GM19239 (cell line): ENCODE measurements at regions not wholly inside any gene's neighbourhood (a gene's known extent, or its start where the extent isn't known, plus 50 kb on each side); places are given as distances from the start of the nearest gene placed in this dataset.

Experiments used
- DNase-seq: peaks from one replicate; pipeline ENCODE4 v3.0.0; 2011; ENCODE audit warnings: low spot score; ENCODE audit not compliant: insufficient read length
- FAIRE-seq: peaks from 2 replicates; lab custom pipeline; 2011; peaks lifted over from hg19 to GRCh38; lab: Jason Lieb, UNC

DNA sequence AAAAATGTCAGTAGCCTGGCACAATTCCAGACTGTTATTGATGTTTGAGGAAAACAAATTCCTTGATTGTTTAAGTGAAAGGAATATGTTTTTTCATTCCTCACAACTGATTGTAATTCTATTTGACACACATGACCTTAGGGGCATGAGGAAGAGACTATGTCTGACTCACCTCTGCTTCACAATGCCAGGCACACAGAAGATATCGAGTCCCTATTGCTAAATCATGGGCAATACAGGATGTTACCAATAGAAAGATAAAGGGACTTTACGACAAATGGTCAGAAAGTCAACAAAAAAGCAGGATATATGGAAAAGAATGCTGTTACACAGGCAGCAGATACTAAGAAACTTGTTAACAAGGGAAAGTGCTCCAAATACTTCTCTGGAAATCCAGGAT, 1903.5 kb downstream of the EFNA5 start:
- FAIRE-seq (no peak), DNase-seq (no peak)

DNA sequence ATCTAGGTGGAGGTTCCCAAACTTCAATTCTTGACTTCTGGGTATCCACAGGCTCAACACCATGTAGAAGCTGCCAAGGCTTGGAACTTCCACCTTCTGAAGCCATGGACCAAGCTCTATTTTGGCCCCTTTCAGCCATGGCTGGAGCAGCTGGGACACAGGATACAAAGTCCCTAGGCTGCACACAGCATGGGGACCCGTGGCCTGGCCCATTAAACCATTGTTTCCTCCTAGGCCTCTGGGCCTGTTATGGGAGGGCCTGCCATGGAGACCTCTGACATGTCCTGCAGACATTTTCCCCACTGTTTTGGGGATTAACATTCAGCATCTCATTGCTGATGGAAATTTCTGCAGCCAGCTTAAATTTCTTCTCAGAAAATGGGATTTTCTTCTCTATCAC, 1908.0 kb downstream of the EFNA5 start:
- no peak for FAIRE-seq
- no peak for DNase-seq

DNA sequence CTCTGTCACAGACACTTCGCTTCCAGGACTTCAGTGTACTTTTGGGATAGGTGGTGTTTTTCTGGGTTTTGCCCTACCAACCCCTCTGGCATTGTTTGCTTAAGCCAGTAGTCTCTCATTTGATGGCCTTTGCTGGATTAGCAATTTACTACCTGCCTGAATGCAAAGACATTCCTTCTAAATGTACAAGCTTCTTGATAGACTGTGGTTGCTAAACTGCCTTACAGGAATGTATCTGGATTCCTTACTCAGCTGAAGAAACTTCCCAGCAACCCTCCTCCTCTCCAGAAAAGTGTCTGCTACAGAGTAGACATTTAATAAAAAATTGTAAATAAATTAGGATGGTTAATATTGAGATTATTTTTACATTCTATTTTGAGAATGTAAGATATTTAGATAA, 1916.7 kb downstream of the EFNA5 start:
- DNase-seq = no peak
- FAIRE-seq = no peak

DNA sequence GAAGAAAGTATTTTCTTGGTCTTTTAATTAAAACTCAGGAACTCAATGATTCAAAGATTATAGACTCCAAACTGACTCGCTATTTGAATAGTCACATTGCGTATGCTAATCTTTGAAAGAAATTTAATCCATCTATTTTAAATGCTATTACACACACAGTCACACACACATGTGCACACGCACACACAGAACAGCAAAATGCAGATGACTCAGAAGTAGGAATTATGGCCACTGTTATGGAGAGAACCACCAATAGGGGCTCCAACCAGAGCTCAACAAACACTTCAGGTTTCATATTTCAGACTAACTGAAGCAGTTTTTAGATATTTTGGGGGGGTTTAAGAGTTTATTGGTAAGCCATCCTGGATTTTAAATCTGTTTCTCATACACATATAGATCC, 1917.9 kb downstream of the EFNA5 start:
- FAIRE-seq (no peak), DNase-seq (no peak)

DNA sequence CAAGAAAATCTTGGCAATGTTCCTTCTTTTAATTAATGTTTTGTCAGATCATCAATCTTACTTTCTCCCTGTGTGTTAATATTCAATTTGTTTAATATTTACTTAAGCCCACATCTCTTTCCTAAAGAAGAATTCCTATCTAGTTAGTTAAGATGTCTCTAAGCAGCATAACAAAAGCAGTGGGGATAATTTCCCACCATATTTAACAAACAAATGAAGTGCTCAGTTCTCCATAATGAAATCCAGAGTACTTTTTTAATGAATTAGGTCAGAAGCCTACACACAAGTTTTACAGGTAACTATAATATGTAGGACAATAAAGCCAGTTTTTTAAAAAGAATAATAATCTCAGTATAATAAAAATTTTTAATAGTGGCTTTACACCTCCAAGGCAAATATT, 1918.8 kb downstream of the EFNA5 start:
- no peak for DNase-seq
- no peak for FAIRE-seq

DNA sequence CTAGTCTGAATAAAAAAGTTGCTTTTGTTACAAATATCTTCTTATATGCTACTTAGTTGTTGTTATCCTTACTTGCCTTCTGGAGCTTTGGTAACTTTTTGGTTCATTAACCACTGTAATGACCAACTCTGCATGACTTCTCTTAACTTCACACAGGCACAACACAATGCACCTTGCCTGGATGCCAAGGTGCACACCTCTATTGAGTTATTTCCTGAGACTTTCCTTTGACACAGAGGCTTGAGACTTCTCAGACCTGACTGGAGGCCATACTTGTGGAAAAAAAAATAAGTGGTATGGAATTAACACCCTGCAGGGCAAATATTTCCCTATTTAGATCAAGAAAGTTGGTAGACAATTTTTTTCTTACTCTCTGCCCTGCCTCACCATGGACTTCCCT, 1925.6 kb downstream of the EFNA5 start:
- DNase-seq = no peak
- no peak for FAIRE-seq

DNA sequence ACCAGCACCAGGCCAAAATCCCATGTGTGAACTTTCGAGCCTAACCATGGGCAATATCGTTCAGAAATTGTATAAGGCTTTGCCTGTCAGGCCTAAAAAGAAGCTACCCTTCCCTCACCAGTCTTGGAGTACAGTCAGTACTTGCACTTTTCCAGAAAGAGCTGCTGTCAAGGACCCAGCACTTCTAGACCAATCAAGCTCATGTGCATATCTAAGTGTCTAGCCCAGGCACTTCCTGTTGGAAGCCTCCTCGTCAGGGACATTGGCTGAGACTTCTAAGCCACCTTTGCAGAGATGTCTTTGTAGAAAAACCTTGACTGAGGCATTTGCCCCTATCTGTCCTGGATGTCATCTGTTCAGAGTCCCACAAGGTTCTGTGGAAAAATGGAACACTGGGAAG, 1930.5 kb downstream of the EFNA5 start:
- no peak for FAIRE-seq
- DNase-seq = no peak

DNA sequence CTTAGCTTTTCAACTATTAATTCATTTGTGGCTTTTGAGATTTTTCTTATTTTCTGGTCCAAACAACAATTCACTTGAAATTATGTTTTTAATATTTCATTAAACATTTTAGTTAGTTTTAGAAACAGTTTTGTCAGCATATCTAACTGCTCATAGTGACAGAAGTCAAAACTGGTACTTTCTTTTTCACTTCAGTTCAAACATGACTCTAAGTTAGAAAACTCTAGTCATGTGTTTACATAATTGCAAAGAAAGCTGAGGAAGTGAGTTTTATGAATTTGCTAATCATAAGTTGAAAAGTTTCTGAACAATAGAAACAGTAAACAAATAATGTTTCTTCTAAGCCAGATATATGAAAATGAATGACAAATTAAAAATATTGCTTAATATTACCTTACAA, 1931.0 kb downstream of the EFNA5 start:
- no peak for FAIRE-seq
- no peak for DNase-seq

DNA sequence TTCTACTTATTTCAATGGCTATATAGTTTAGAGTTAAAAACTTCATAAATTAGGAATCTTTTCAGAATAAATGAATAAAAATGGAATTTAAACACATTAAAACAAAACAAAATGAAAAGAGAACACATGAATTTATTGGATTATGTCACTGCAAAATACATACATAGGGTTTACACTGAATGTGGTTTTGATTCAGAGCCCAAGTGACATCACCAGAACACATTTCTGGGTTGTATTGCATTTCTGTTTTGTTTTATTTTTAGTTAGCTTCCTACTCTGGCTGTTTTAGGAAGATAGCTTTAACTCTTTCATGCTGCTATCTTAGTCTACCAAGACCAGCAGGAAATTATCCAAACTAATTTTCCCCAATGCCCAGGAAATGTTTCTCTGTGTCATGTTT, 1935.0 kb downstream of the EFNA5 start:
- FAIRE-seq = no peak
- no peak for DNase-seq

DNA sequence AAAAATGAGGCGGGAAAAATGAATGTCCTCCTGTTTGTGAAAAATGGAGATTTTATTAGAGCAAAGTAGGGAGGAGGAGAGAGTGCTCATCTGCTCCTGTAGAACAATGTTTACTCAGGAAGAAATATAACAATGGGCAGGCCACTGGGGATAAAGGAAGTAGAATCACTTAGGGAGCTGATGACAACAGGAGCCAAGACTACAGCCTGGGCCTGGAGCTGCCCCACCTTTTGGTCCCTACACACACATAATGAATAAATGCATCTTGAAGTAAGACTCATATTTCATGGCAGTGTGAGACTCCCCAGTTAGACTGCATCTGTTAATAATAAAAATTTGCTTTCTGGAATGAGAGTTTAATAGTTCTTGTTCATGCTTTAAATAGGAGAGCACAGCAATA, 1939.8 kb downstream of the EFNA5 start:
- DNase-seq (no peak), FAIRE-seq (no peak)

DNA sequence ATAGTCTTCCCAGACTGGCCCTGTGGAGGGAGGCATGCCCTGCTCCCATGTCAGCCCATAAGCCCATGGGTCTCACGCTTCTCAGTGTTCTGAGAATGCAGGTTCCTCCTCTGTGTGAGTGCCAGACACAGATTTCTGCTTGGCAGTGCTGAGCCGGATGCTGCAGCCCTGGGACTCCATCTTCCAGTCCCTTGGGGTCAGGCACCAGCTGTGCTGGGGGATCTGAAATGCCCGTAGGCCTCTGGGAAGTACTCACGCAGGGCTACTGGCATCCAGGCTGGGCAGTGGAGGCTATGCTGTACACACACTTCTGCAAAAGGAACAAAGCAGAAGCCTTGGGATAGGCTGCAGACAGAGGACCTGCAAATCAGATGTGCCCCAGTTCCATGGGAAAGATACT, 1944.6 kb downstream of the EFNA5 start:
- no peak for FAIRE-seq

DNA sequence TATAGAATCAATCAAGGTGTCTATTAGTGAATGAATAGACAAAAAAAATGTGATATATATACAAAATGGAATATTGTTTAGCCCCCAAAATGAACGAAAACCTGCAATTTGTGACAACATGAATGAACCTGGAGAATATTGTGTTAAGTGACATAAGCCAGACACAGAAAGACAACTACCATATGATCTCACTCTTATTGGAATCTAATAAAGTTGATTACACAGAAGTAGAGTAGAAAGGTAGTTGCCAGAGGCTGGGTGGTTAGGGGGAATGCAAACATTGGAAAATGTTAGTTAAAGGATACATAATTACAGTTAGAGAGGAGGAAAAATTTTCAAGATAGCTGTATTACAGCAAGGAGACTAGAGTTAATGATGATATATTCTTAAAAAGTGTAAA, 1962.3 kb downstream of the EFNA5 start:
- FAIRE-seq (no peak), DNase-seq (no peak)

More for the DNA sequence above, 1944.6 kb downstream of the EFNA5 start:
- DNase-seq = no peak

DNA sequence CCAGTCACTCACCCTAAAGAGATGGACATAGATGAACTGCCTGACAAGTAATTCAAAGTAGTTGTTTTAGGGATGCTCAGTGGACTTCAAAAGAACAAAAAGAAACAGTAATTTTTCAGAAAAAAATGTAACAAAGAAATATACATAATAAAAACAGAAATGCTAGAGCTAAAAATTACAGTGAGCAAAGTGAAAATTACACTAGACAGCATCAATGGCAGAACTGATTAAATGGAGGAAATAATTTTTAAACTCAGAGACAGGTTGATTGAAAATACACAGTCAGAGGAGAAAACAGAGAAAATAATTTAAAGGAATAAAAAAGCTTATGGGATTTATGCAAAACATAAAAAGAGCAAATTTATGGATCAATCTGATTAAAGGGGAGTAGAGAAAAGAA, 1968.4 kb downstream of the EFNA5 start:
- no peak for FAIRE-seq

DNA sequence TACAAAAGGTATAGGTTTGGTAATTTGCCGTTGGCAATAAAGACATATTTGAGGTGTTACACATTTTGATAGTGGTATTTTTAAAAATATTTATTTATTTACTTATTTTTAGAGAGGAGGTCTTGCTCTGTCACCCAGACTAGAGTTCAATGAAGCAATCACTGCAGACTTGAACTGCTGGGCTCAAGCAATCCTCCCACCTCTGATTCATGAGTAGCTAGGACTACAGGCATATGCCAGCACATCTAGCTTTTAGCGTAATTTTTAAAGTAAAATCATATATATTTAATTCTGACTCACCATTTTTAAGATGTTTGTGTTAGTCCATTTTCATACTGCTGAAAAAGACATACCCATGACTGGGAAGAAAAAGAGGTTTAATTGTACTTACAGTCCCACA, 1974.3 kb downstream of the EFNA5 start:
- no peak for FAIRE-seq

More for the DNA sequence above, 1968.4 kb downstream of the EFNA5 start:
- no peak for DNase-seq

DNA sequence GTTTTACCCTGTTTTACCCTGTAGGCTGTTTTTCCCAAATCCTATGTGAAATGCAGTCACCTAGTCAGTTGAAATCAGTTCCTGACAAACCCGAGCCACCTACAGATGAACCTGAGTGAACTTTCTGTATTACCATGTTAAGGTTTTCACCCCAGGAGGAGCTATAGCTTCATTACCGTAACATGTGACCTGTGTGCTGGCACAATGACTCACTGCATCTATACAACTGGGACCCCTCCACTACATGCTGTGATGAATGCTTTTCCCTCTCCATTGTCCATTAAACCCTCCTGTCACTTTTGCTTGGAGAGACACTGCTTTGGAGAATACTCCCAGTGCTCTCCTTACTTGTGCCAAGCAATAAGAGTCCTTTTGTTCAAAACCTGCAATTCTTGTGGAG, 1974.8 kb downstream of the EFNA5 start:
- no peak for FAIRE-seq

More for the DNA sequence above, 1974.3 kb downstream of the EFNA5 start:
- no peak for DNase-seq

DNA sequence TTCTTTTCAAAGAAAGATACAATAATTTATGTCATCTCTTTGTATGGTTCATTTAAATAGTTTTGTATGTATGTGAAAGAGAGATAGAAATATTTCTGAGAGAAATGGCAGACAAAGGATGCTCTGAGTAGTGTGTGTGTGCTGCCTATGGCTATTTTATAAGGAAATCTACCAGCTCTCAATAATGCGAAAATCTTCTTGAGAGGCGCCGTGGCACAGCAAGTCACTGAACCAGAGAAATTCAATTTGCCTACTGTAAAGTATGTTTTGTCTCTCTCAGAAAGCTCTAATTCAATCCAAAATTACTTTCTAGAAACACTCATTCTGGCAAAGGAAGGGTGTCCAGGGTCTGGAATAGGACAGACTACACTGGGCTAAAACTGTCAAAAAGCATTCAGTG, 1981.1 kb downstream of the EFNA5 start:
- DNase-seq (no peak), FAIRE-seq (no peak)

More for the DNA sequence above, 1974.8 kb downstream of the EFNA5 start:
- DNase-seq = no peak

DNA sequence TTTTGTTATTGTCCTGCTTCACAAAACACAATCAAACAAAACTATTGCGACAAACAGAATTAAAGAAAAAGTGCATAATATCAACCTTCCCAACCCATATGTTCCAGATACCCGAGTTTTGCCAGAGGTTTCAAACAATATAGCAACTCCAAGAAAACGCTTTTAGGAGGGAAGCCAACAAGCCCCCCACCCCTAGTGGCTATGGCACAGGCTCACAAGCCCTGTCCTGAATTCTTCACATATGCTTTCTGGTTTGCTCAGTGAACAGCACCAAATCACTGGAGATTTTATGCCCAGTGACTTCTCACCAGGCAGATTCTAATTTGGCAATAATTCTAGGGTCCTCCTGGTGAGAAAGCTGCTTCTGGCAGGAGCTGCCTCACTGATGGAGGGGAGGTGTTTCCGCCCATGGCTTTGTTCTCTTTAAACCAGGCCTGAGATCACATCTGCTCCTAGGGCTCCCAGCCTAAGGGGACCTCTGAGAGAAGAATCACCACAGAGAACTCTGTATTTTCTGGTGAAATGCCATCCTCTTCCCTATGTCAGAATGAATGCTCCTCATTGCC, 1982.4 kb downstream of the EFNA5 start:
- no peak for DNase-seq
- no peak for FAIRE-seq

DNA sequence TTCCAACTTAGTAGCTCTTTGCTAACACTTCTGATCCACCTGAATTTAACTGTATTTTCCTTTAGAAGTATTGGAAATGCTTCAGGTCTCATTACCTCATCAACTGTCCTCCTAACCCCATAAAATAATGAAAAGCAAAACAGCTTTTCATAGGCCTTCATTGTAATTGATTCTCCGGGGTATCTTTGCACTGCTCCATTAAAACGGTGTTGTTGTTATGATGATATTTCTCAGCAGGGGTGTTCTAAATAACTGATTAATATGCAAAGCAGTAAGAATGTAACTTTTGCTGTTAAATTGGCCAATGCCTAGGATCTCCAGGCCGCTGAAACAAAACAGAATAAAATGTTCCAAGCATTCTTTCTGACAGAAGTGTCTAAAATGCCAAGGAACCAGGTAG, 1983.2 kb downstream of the EFNA5 start:
- DNase-seq = no peak
- no peak for FAIRE-seq

DNA sequence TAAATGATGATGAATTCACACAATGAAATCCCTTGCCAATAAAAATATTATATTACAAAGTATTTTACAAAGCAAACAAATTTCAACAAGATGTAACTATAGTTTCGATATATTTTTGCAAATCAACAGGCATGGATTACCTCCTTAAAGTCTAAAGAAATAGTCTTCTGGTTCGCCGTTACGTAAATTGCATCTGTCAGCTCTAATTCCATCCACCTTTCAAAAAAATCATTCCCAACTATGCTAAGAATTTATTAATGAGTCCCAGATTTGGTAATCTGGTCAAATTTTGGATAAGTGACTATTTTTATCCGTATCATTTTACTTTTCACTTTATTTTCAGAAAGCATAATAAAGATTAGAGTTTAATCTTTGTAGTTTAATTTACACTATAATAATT, 1984.9 kb downstream of the EFNA5 start:
- DNase-seq (no peak), FAIRE-seq (no peak)

DNA sequence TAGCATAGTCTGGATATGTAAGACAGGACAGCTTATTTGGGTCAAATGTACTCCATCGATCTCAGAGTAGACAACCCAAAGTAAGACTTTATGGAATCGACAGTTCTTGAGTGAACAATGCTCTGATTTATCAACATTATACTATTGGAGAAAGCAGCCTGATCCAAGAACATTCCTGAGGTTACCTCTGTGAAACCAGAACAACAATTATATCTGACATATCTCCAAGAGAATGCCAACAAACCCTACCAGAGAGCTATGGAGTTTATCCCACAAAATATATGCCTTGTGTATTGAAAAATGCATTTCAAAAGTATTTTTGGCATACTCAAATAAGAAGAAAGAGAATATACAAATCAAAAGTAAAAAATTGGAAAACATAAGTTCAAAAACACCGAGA, 1985.9 kb downstream of the EFNA5 start:
- FAIRE-seq (no peak), DNase-seq (no peak)

DNA sequence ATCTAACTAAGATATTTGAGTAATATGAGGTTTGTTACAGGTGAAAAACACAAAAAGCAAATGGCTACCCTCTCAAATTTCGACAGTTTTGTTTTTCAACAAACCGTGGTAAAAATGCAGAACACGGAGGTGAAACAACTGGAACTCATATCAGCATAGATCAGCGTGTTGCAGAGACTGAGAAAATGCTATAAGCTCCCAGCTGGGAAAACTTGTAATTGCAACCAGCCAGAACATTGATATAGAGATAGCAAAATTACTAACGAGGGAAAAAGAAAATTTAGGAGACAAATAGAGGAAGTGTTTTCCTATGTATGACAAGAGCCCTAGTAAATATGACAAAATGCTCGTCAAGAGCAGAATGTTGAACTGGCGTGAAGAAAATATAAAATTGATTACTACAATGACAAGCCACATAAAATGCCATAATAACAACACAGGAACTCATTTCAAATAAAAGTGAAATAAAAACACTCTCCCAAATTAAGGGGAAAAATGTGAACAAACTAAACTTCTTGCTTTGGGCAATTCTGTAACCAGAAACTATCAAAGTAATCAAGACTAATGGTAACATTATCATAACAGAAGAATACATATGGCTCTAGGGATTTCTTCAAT, 1989.8 kb downstream of the EFNA5 start:
- FAIRE-seq (no peak), DNase-seq (no peak)

DNA sequence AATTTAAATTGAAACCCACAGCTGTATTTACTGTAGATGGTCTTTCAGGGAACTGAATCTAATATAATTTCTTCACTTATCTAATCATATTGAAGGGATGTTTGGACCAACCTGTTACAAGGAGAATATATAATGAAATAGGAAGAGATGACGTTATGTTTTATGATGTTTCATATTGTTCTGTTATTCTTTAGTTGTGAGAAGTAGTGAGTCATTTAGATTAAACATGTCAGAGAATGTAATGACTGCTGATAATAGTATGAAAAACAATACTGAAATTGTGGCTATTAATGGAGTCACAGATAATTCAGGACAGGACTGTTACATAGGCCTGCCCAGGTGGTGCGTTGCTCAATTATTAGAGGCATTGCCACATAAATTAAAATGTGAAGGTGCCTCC, 1993.4 kb downstream of the EFNA5 start:
- FAIRE-seq (no peak), DNase-seq (no peak)
